Tibial artery (tissue), 4 donors: ENCODE measurements at regions not wholly inside any gene's neighbourhood (a gene's known extent, or its start where the extent isn't known, plus 50 kb on each side); places are given as distances from the start of the nearest gene placed in this dataset.

Experiments used
- DNase-seq, 2 donors: peaks; one replicate each; pipeline ENCODE4 v3.0.0-alpha.2; 2019
- H3K27ac ChIP-seq, 2 donors: fragments of 200-600 bp; sonication (generic) in 1 of 2; 1 replicate in 1 of 2; 2 replicates in 1 of 2; pipeline ENCODE4 v1.5.1; 2018 to 2019; ENCODE audit warnings: mild to moderate bottlenecking in 1 of 2
- H3K27me3 ChIP-seq, 2 donors: fragments of 200-600 bp; sonication (generic) in 1 of 2; one replicate each; pipeline versions ENCODE4 v1.5.1 to v1.6.0; 2016 to 2019
- H3K36me3 ChIP-seq, 3 donors: fragments of 200-600 bp; sonication (generic) in 2 of 3; one replicate each; pipeline ENCODE4 v1.5.1; 2016 to 2019; ENCODE audit warnings: mild to moderate bottlenecking in 2 of 3
- H3K4me1 ChIP-seq, 4 donors: fragments of 200-600 bp; sonication (generic) in 2 of 4; 1 replicate in 3 of 4; 2 replicates in 1 of 4; pipeline ENCODE4 v1.5.1; 2016 to 2019
- H3K4me3 ChIP-seq, 2 donors: fragments of 200-600 bp; sonication (generic) in 1 of 2; 1 replicate in 1 of 2; 2 replicates in 1 of 2; pipeline ENCODE4 v1.5.1; 2018 to 2019; ENCODE audit warnings: mild to moderate bottlenecking in 2 of 2
- H3K9me3 ChIP-seq, 3 donors: fragments of 200-600 bp; sonication (generic) in 1 of 3; one replicate each; pipeline ENCODE4 v1.5.1; 2016 to 2019
- CTCF ChIP-seq, 2 experiments: fragments of 200-600 bp in 1 of 2; fragments of 450-650 bp in 1 of 2; IDR thresholded peaks; one replicate each; pipeline ENCODE4 v1.5.1; 2017 to 2019; ENCODE audit warnings: antibody characterized with exemption in 2 of 2, mild to moderate bottlenecking in 1 of 2, moderate library complexity in 1 of 2
- intact Hi-C: fragments of 100-400 bp; cut with DNase I; formaldehyde crosslinking; loops from one replicate; pipeline ENCODE4 v1.15.0; 2023; ENCODE audit warnings: low total_unique reads

- no peak for DNase-seq
- intact Hi-C loops: no loop called here
Observed at GRCh38 chr20:58569241-58570125, 54.3 kb upstream of the APCDD1L start.

GRCh38 chr20:58568483-58569240 lies 53.5 kb upstream of the APCDD1L start:
- DNase-seq: no peak
- intact Hi-C loops: no loop called here
- no peaks in the 10 kb centered on the region for H3K27me3 ChIP-seq
- H3K27ac ChIP-seq: no peak overlapping the region
- H3K9me3 ChIP-seq: no peaks in the 10 kb centered on the region
- peaks cover 0 to 23% (median 9%) of the 10 kb centered on the region in 4 donors for H3K4me1 ChIP-seq
- no peak for TF ChIP-seq CTCF (IDR thresholded peaks at IDR 0.05)
- no peaks in the 10 kb centered on the region for H3K36me3 ChIP-seq
- no peak overlapping the region for H3K4me3 ChIP-seq

More at GRCh38 chr20:58569241-58570125, 54.3 kb upstream of the APCDD1L start:
- Histone ChIP-seq H3K4me1 (peaks cover 0 to 23% (median 9%) of the 10 kb centered on the region in 4 donors), H3K9me3 (no peaks in the 10 kb centered on the region), H3K27me3 (no peaks in the 10 kb centered on the region), H3K36me3 (no peaks in the 10 kb centered on the region), H3K27ac (no peak overlapping the region), H3K4me3 (no peak overlapping the region)
- TF ChIP-seq CTCF (IDR thresholded peaks at IDR 0.05): no peak

GRCh38 chr20:58568126-58568482 lies 52.9 kb upstream of the APCDD1L start:
- Histone ChIP-seq H3K27ac (no peak overlapping the region), H3K9me3 (no peaks in the 10 kb centered on the region), H3K4me3 (no peak overlapping the region), H3K4me1 (peaks cover 0 to 23% (median 9%) of the 10 kb centered on the region in 4 donors), H3K27me3 (no peaks in the 10 kb centered on the region), H3K36me3 (no peaks in the 10 kb centered on the region)
- intact Hi-C loops: no loop called here
- DNase-seq: no peak
- no peak for TF ChIP-seq CTCF (IDR thresholded peaks at IDR 0.05)

GRCh38 chr20:58567437-58567836 lies 52.2 kb upstream of the APCDD1L start:
- no peaks in the 10 kb centered on the region for H3K9me3 ChIP-seq
- H3K27ac ChIP-seq: no peak overlapping the region
- no peak for DNase-seq
- H3K4me3 ChIP-seq: no peak overlapping the region
- H3K4me1 ChIP-seq: peaks cover 0 to 23% (median 8%) of the 10 kb centered on the region in 4 donors
- H3K36me3 ChIP-seq: no peaks in the 10 kb centered on the region
- H3K27me3 ChIP-seq: no peaks in the 10 kb centered on the region
- TF ChIP-seq CTCF (IDR thresholded peaks at IDR 0.05): no peak
- intact Hi-C loops: no loop called here

GRCh38 chr20:58566981-58567380 lies 51.8 kb upstream of the APCDD1L start:
- no peaks in the 10 kb centered on the region for H3K27me3 ChIP-seq
- H3K9me3 ChIP-seq: no peaks in the 10 kb centered on the region
- no peak for DNase-seq
- intact Hi-C loops: no loop called here
- H3K36me3 ChIP-seq: no peaks in the 10 kb centered on the region
- no peak for TF ChIP-seq CTCF (IDR thresholded peaks at IDR 0.05)
- H3K4me3 ChIP-seq: no peak overlapping the region
- H3K4me1 ChIP-seq: peaks cover 0 to 19% (median 5%) of the 10 kb centered on the region in 4 donors
- no peak overlapping the region for H3K27ac ChIP-seq
